Neural progenitor cell (in vitro differentiated cells): ENCODE measurements at regions not wholly inside any gene's neighbourhood (a gene's known extent, or its start where the extent isn't known, plus 50 kb on each side); places are given as distances from the start of the nearest gene placed in this dataset.

ENCODE experiments used
- DNase-seq: peaks from one replicate; pipeline ENCODE4 v3.0.0-alpha.2; 2016; ENCODE audit warnings: low spot score
- H2AFZ ChIP-seq: fragments of 200-600 bp; sonication (generic); replicated peaks from 2 replicates; pipeline ENCODE4 v1.6.1; 2016; ENCODE audit warnings: antibody characterized with exemption
- H3F3A ChIP-seq: fragments of 200-600 bp; sonication (generic); 2 replicates; pipeline ENCODE4 v1.6.1; 2016; ENCODE audit warnings: antibody characterized with exemption, low read depth
- H3K27ac ChIP-seq: fragments of 200-600 bp; sonication (generic); 2 replicates; pipeline ENCODE4 v1.5.1; 2016; ENCODE audit warnings: mild to moderate bottlenecking
- H3K27me3 ChIP-seq: fragments of 200-600 bp; sonication (generic); 2 replicates; pipeline ENCODE4 v1.6.1; 2016; ENCODE audit warnings: mild to moderate bottlenecking, moderate library complexity
- H3K36me3 ChIP-seq: fragments of 200-600 bp; sonication (generic); 2 replicates; pipeline ENCODE4 v1.5.1; 2016
- H3K4me1 ChIP-seq: fragments of 200-600 bp; sonication (generic); 2 replicates; pipeline ENCODE4 v1.6.1; 2016; ENCODE audit warnings: mixed run types
- H3K4me2 ChIP-seq: fragments of 200-600 bp; sonication (generic); 2 replicates; pipeline ENCODE4 v1.6.1; 2016
- H3K4me3 ChIP-seq: fragments of 200-600 bp; sonication (generic); 2 replicates; pipeline ENCODE4 v1.5.1; 2016
- H3K79me2 ChIP-seq: fragments of 200-600 bp; sonication (generic); 2 replicates; pipeline ENCODE4 v1.6.1; 2016; ENCODE audit warnings: low read depth
- H3K9ac ChIP-seq: fragments of 200-600 bp; sonication (generic); 2 replicates; pipeline ENCODE4 v1.6.1; 2016
- H3K9me3 ChIP-seq: fragments of 200-600 bp; sonication (generic); 2 replicates; pipeline ENCODE4 v1.5.1; 2016; ENCODE audit warnings: low read depth
- H4K20me1 ChIP-seq: fragments of 200-600 bp; sonication (generic); 2 replicates; pipeline ENCODE4 v1.6.1; 2016; ENCODE audit warnings: low read depth
- H3K27ac Mint-ChIP-seq: 3 replicates; pipeline ENCODE4 v1.8.0; 2021; ENCODE audit warnings: mixed read lengths
- H3K27me3 Mint-ChIP-seq: 2 replicates; pipeline ENCODE4 v1.8.0; 2022; ENCODE audit warnings: low read depth, mild to moderate bottlenecking, inconsistent platforms, moderate library complexity, mixed read lengths; ENCODE audit not compliant: insufficient read depth
- H3K36me3 Mint-ChIP-seq: 3 replicates; pipeline ENCODE4 v1.8.0; 2021; ENCODE audit warnings: mixed read lengths
- H3K4me1 Mint-ChIP-seq: 3 replicates; pipeline ENCODE4 v1.8.0; 2021; ENCODE audit warnings: mixed read lengths
- H3K4me3 Mint-ChIP-seq: 3 replicates; pipeline ENCODE4 v1.8.0; 2021; ENCODE audit warnings: mild to moderate bottlenecking, moderate library complexity, mixed read lengths
- H3K9me3 Mint-ChIP-seq: 3 replicates; pipeline ENCODE4 v1.8.0; 2020; ENCODE audit warnings: mixed read lengths
- EZH2 ChIP-seq: fragments of 200-600 bp; sonication (generic); IDR thresholded peaks from 2 replicates; pipeline ENCODE4 v1.6.1; 2017; ENCODE audit warnings: antibody characterized with exemption, mild to moderate bottlenecking, moderate library complexity
- EZH2phosphoT487 ChIP-seq: fragments of 200-600 bp; sonication (generic); IDR thresholded peaks from 2 replicates; pipeline ENCODE4 v1.6.1; 2017; ENCODE audit warnings: antibody characterized with exemption
- TF ChIP-seq, protein P1 (sequence below): fragments of 200-600 bp; sonication (generic); IDR thresholded peaks from 2 replicates; pipeline ENCODE4 v1.5.1; 2017; ENCODE audit warnings: antibody characterized with exemption, mild to moderate bottlenecking

- Mint-ChIP-seq H3K9me3 (peaks cover 9% of the 10 kb centered on the region), H3K4me3 (no peak overlapping the region), H3K4me1 (no peaks in the 10 kb centered on the region), H3K27me3 (peaks cover 2% of the 10 kb centered on the region), H3K27ac (no peak overlapping the region), H3K36me3 (peaks cover 3% of the 10 kb centered on the region)
- H3F3A ChIP-seq = no peaks in the 10 kb centered on the region
- H3K4me1 ChIP-seq = no peaks in the 10 kb centered on the region
- no peaks in the 10 kb centered on the region for H4K20me1 ChIP-seq
- H3K27me3 ChIP-seq = no peaks in the 10 kb centered on the region
- TF ChIP-seq EZH2phosphoT487 = no peak
- no peak for TF ChIP-seq EZH2
- TF ChIP-seq, protein P1, sequence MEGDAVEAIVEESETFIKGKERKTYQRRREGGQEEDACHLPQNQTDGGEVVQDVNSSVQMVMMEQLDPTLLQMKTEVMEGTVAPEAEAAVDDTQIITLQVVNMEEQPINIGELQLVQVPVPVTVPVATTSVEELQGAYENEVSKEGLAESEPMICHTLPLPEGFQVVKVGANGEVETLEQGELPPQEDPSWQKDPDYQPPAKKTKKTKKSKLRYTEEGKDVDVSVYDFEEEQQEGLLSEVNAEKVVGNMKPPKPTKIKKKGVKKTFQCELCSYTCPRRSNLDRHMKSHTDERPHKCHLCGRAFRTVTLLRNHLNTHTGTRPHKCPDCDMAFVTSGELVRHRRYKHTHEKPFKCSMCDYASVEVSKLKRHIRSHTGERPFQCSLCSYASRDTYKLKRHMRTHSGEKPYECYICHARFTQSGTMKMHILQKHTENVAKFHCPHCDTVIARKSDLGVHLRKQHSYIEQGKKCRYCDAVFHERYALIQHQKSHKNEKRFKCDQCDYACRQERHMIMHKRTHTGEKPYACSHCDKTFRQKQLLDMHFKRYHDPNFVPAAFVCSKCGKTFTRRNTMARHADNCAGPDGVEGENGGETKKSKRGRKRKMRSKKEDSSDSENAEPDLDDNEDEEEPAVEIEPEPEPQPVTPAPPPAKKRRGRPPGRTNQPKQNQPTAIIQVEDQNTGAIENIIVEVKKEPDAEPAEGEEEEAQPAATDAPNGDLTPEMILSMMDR = no peak
- no peak overlapping the region for H2AFZ ChIP-seq
- no peak overlapping the region for H3K4me2 ChIP-seq
- H3K4me3 ChIP-seq = no peak overlapping the region
- no peak overlapping the region for H3K9ac ChIP-seq
- no peaks in the 10 kb centered on the region for H3K9me3 ChIP-seq
- no peak overlapping the region for H3K27ac ChIP-seq
- H3K79me2 ChIP-seq = no peaks in the 10 kb centered on the region
- no peak for DNase-seq
- no peaks in the 10 kb centered on the region for H3K36me3 ChIP-seq
Observed at GRCh38 chr21:16022921-16023320, 293.1 kb downstream of the USP25 start.

DNA sequence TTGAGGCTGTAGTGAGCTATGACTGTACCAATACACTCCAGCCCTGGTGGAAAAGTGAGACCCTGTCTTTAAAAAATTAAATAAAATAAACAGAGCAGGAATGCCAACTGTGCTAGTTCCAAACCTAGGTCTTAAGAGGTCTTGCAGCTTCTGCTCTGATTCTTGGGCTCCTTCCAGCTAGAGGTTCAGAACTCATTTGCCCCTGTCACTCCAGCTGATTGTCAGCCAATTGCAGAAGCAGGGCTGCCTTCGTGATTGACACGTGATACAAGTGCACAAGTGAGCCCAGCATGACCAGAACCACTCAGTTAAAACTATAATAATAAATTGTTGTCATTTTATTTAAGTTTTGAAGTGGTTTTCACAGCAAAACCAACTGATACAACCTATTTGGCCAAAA, 298.4 kb downstream of the USP25 start:
- Mint-ChIP-seq H3K27me3 (no peaks in the 10 kb centered on the region), H3K4me1 (no peaks in the 10 kb centered on the region), H3K27ac (no peak overlapping the region), H3K36me3 (peaks cover 3% of the 10 kb centered on the region), H3K9me3 (peaks cover 9% of the 10 kb centered on the region), H3K4me3 (no peak overlapping the region)
- no peaks in the 10 kb centered on the region for H3K27me3 ChIP-seq
- H3K4me3 ChIP-seq = no peak overlapping the region
- H3F3A ChIP-seq = no peaks in the 10 kb centered on the region
- no peak overlapping the region for H3K27ac ChIP-seq
- peaks cover 2% of the 10 kb centered on the region for H3K4me1 ChIP-seq
- no peaks in the 10 kb centered on the region for H3K79me2 ChIP-seq
- no peaks in the 10 kb centered on the region for H3K9me3 ChIP-seq
- no peak overlapping the region for H2AFZ ChIP-seq
- H3K36me3 ChIP-seq = no peaks in the 10 kb centered on the region
- H4K20me1 ChIP-seq = no peaks in the 10 kb centered on the region
- no peak for DNase-seq
- no peak overlapping the region for H3K4me2 ChIP-seq
- H3K9ac ChIP-seq = no peak overlapping the region
- TF ChIP-seq, protein P1 = no peak
- TF ChIP-seq EZH2 = no peak
- TF ChIP-seq EZH2phosphoT487 = no peak

DNA sequence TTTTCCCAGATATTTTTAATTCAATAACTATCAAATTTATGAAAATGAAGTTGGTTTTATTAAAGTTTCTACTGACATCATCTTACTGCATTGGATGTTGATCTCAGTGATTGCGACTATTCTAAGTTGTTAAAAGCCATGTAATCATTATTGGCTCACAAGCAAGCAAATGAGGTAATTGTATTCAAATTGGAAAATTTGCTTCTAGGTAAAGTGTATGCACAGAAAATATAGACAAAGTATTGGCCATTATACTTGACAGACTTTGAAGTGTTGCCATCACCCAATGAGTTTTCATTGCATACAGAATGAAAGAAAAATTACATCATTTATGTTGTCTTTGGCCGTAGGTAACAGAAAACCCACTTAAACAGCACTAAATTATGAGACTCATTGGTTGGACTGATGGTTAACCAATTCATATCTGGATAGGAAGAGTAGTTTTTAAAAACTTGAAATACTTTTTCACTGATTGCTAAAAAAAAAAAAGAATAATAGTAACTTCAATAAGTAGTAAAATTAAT, 299.2 kb downstream of the USP25 start:
- Mint-ChIP-seq H3K27me3 (no peaks in the 10 kb centered on the region), H3K27ac (no peak overlapping the region), H3K4me3 (no peak overlapping the region), H3K4me1 (no peaks in the 10 kb centered on the region), H3K36me3 (peaks cover 3% of the 10 kb centered on the region), H3K9me3 (peaks cover 9% of the 10 kb centered on the region)
- Histone ChIP-seq H3K27ac (no peak overlapping the region), H3K4me1 (peaks cover 10% of the 10 kb centered on the region), H3K79me2 (no peaks in the 10 kb centered on the region), H3F3A (no peaks in the 10 kb centered on the region), H4K20me1 (no peaks in the 10 kb centered on the region), H3K36me3 (no peaks in the 10 kb centered on the region), H3K9ac (no peak overlapping the region), H3K9me3 (no peaks in the 10 kb centered on the region), H2AFZ (no peak overlapping the region), H3K4me3 (no peak overlapping the region), H3K4me2 (no peak overlapping the region), H3K27me3 (no peaks in the 10 kb centered on the region)
- DNase-seq = no peak
- no peak for TF ChIP-seq EZH2
- TF ChIP-seq, protein P1 = no peak
- TF ChIP-seq EZH2phosphoT487 = no peak
